GM12865 (cell line): ENCODE measurements at regions not wholly inside any gene's neighbourhood (a gene's known extent, or its start where the extent isn't known, plus 50 kb on each side); places are given as distances from the start of the nearest gene placed in this dataset.
A peak's percentile ranks its signal among the peaks of the same experiment; 100 is the strongest.

Source experiments
- DNase-seq: peaks from one replicate; pipeline ENCODE4 v3.0.0; 2010; ENCODE audit warnings: low read depth
- H3K4me3 ChIP-seq: 2 replicates; pipeline ENCODE4 v1.5.1; 2011; ENCODE audit warnings: mild to moderate bottlenecking, low read depth, low read length, control low read depth
- CTCF ChIP-seq: IDR thresholded peaks from 2 replicates; pipeline ENCODE4 v1.5.1; 2011; ENCODE audit warnings: low read length, control low read depth, low read depth, inconsistent platforms; ENCODE audit not compliant: insufficient read depth; ENCODE audit errors: missing control alignments

- H3K4me3 ChIP-seq: no peak overlapping the region
- TF ChIP-seq CTCF: no peak
- no peak for DNase-seq
These were observed 573.2 kb upstream of the RGS18 start for GRCh38 chr1:191585095-191585494.

GRCh38 chr1:191588905-191589304 is 569.4 kb upstream of the RGS18 start:
- H3K4me3 ChIP-seq: no peak overlapping the region
- DNase-seq: peak; percentile 8
- no peak for TF ChIP-seq CTCF

DNA sequence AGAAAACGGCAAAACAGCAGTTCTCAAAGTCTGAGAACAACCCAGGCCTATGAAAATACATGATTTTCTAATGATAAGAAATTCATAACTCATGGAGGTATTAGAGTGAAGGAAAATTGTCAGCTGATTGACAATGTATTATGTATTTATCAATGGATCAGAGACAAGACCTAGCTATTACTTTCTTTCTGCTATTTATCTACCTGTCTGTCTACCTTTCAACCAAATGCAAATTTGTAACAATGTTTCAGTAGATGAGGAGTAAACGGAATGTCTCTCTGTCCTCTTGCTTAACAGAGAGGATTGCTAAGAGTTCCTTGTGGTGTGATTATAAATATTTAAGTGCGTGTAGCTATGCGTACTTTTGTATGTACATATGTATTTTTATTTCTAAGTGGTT is 568.7 kb upstream of the RGS18 start:
- no peak for TF ChIP-seq CTCF
- no peak overlapping the region for H3K4me3 ChIP-seq
- no peak for DNase-seq

- DNase-seq: no peak
- no peak overlapping the region for H3K4me3 ChIP-seq
- TF ChIP-seq CTCF: no peak
These were observed 567.7 kb upstream of the RGS18 start for GRCh38 chr1:191590578-191590977.

- peak; percentile 27 for DNase-seq
- no peak overlapping the region for H3K4me3 ChIP-seq
- no peak for TF ChIP-seq CTCF
These were observed 566.2 kb upstream of the RGS18 start for GRCh38 chr1:191592039-191592438.

GRCh38 chr1:191592907-191593306 is 565.4 kb upstream of the RGS18 start:
- TF ChIP-seq CTCF: no peak
- DNase-seq: no peak
- H3K4me3 ChIP-seq: no peak overlapping the region

GRCh38 chr1:191595170-191595569 is 563.1 kb upstream of the RGS18 start:
- TF ChIP-seq CTCF: no peak
- DNase-seq: no peak
- H3K4me3 ChIP-seq: no peak overlapping the region
